ENCODE measurements at regions not wholly inside any gene's neighbourhood (a gene's known extent, or its start where the extent isn't known, plus 50 kb on each side); places are given as distances from the start of the nearest gene placed in this dataset.

DNA sequence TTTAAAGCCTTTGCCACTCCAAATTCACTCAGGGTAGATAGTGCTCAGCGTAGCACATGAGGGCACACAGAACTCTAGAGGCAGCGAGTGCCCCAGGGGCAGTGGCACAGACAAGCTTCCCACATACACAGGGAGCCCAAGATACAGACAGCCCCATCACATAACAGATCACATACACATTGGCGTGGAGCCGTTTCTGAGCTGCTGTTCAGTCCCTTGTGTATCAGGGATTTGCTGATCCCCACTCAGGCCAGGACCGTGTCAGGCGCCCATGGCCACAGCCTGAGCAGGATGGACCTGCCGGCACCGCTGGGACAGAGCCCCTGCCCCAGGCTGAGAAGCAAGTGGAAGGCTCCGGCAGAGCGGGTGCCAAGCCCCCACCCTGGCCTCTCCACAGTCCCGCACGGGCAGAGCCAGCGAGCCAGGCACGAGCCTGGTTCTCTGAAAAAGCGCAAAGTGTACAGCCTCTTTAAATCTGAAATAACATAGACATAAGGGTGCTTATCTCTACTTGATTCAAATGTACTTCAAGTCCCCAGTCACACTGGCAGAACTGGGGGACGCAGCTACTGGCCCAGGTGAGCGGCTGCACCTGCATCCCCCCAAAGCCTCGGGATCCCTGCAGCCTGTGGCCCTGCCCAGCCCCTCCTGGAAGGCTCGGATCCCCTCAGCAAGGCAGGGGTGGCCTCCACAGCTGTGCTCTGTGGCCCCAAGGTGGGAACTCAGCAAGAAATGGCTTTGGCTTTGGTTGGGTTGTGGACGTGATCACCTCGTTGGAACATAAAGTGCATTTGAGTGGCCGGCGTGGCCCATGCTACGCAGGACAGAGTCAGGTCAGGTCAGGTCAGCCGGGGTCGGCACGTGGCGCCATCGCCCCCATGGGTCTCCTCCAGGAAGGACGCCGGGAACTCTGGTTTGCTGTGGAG, 231.3 kb downstream of the ERMARD start:
- H3K27ac Mint-ChIP-seq: no peak overlapping the region

DNA sequence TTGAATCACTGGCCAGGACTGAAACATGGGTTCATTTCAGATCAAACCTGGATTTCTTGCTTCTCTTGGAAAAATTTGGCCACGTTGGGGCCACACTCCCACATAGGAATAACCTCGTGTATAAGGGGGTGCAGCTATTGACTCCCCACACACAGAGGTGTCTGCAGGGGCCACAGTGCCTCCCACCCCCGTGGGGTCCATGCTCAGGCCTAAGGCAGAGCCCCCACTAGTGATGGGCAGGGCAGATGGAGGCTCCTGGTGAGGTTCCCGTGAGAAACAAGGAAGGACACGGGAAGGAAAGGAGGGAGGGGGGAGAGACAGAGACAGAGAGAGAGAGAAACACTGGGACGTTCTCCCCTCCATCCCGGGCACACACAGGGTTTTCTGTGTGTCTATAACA, 230.5 kb downstream of the ERMARD start:
- TF ChIP-seq, protein P1, sequence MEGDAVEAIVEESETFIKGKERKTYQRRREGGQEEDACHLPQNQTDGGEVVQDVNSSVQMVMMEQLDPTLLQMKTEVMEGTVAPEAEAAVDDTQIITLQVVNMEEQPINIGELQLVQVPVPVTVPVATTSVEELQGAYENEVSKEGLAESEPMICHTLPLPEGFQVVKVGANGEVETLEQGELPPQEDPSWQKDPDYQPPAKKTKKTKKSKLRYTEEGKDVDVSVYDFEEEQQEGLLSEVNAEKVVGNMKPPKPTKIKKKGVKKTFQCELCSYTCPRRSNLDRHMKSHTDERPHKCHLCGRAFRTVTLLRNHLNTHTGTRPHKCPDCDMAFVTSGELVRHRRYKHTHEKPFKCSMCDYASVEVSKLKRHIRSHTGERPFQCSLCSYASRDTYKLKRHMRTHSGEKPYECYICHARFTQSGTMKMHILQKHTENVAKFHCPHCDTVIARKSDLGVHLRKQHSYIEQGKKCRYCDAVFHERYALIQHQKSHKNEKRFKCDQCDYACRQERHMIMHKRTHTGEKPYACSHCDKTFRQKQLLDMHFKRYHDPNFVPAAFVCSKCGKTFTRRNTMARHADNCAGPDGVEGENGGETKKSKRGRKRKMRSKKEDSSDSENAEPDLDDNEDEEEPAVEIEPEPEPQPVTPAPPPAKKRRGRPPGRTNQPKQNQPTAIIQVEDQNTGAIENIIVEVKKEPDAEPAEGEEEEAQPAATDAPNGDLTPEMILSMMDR (IDR thresholded peaks at IDR 0.05; ENCODE audit: unreplicated experiment): no peak
- H3K4me3 Mint-ChIP-seq (ENCODE audit: low read depth): no peak overlapping the region
- peaks cover 6% of the 10 kb centered on the region for H3K4me1 Mint-ChIP-seq (ENCODE audit: low read depth)
- DNase-seq (ENCODE audit: low spot score, unreplicated experiment): no peak
- H3K27me3 Mint-ChIP-seq: peaks cover 24% of the 10 kb centered on the region
- H3K9me3 Mint-ChIP-seq (ENCODE audit: low read depth): no peaks in the 10 kb centered on the region
- H3K36me3 Mint-ChIP-seq (ENCODE audit: insufficient read depth): no peaks in the 10 kb centered on the region
- H3K27ac Mint-ChIP-seq: no peak overlapping the region

More for the DNA sequence above, 231.3 kb downstream of the ERMARD start:
- TF ChIP-seq, protein P1 (IDR thresholded peaks at IDR 0.05; ENCODE audit: unreplicated experiment): no peak
- H3K27me3 Mint-ChIP-seq: peaks cover 16% of the 10 kb centered on the region
- no peaks in the 10 kb centered on the region for H3K9me3 Mint-ChIP-seq (ENCODE audit: low read depth)
- H3K4me3 Mint-ChIP-seq (ENCODE audit: low read depth): no peak overlapping the region
- no peak for DNase-seq (ENCODE audit: low spot score, unreplicated experiment)
- peaks cover 6% of the 10 kb centered on the region for H3K4me1 Mint-ChIP-seq (ENCODE audit: low read depth)
- H3K36me3 Mint-ChIP-seq (ENCODE audit: insufficient read depth): no peaks in the 10 kb centered on the region

GRCh38 chr6:169981568-169981967, 230.1 kb downstream of the ERMARD start:
- TF ChIP-seq, protein P1 (IDR thresholded peaks at IDR 0.05; ENCODE audit: unreplicated experiment): no peak
- H3K36me3 Mint-ChIP-seq (ENCODE audit: insufficient read depth): no peaks in the 10 kb centered on the region
- no peak overlapping the region for H3K4me3 Mint-ChIP-seq (ENCODE audit: low read depth)
- peaks cover 6% of the 10 kb centered on the region for H3K4me1 Mint-ChIP-seq (ENCODE audit: low read depth)
- peaks cover 27% of the 10 kb centered on the region for H3K27me3 Mint-ChIP-seq
- no peak overlapping the region for H3K27ac Mint-ChIP-seq
- H3K9me3 Mint-ChIP-seq (ENCODE audit: low read depth): no peaks in the 10 kb centered on the region
- DNase-seq (ENCODE audit: low spot score, unreplicated experiment): no peak

- peaks cover 6% of the 10 kb centered on the region for H3K4me1 Mint-ChIP-seq (ENCODE audit: low read depth)
- H3K27me3 Mint-ChIP-seq: peaks cover 32% of the 10 kb centered on the region
- H3K4me3 Mint-ChIP-seq (ENCODE audit: low read depth): no peak overlapping the region
- TF ChIP-seq, protein P1 (IDR thresholded peaks at IDR 0.05; ENCODE audit: unreplicated experiment): no peak
- H3K27ac Mint-ChIP-seq: peak overlapping the region; percentile 9
- no peaks in the 10 kb centered on the region for H3K36me3 Mint-ChIP-seq (ENCODE audit: insufficient read depth)
- no peaks in the 10 kb centered on the region for H3K9me3 Mint-ChIP-seq (ENCODE audit: low read depth)
- no peak for DNase-seq (ENCODE audit: low spot score, unreplicated experiment)
Observed at GRCh38 chr6:169980826-169981450, 229.5 kb downstream of the ERMARD start.

GRCh38 chr6:169979873-169980432, 228.5 kb downstream of the ERMARD start:
- no peaks in the 10 kb centered on the region for H3K9me3 Mint-ChIP-seq (ENCODE audit: low read depth)
- no peak overlapping the region for H3K4me3 Mint-ChIP-seq (ENCODE audit: low read depth)
- H3K36me3 Mint-ChIP-seq (ENCODE audit: insufficient read depth): no peaks in the 10 kb centered on the region
- TF ChIP-seq, protein P1 (IDR thresholded peaks at IDR 0.05; ENCODE audit: unreplicated experiment): no peak
- H3K4me1 Mint-ChIP-seq (ENCODE audit: low read depth): peaks cover 6% of the 10 kb centered on the region
- no peak overlapping the region for H3K27ac Mint-ChIP-seq
- no peak for DNase-seq (ENCODE audit: low spot score, unreplicated experiment)
- H3K27me3 Mint-ChIP-seq: peaks cover 33% of the 10 kb centered on the region
